Caco-2 (cell line): ENCODE measurements at regions not wholly inside any gene's neighbourhood (a gene's known extent, or its start where the extent isn't known, plus 50 kb on each side); places are given as distances from the start of the nearest gene placed in this dataset.

Source experiments
- BruUV-seq: library from RNA; stranded (reverse); fragments of 400-500 nt; replicated peaks from 2 replicates; lab custom pipeline; 2021; lab: Mats Ljungman, UMichigan
- CTCF ChIA-PET: fragments of 300-600 bp; sonication (Branson Sonifier 250); formaldehyde crosslinking; loops from one replicate; lab custom pipeline; 2022; ENCODE audit warnings: antibody characterized with exemption; lab: Charles Lee
- POLR2A ChIA-PET: fragments of 300-600 bp; sonication (Branson Sonifier 250); formaldehyde crosslinking; loops from one replicate; lab custom pipeline; 2022; ENCODE audit warnings: antibody characterized with exemption; lab: Charles Lee
- DNase-seq, 2 experiments: peaks; one replicate each; pipeline versions ENCODE4 v3.0.0 to v3.0.0-alpha.2; 2020 to 2022
- H3K27me3 ChIP-seq: replicated peaks from 2 replicates; pipeline ENCODE4 v1.6.0; 2011; ENCODE audit warnings: low read length; ENCODE audit not compliant: control insufficient read depth, insufficient read depth
- H3K36me3 ChIP-seq: 2 replicates; pipeline ENCODE4 v1.5.1; 2011; ENCODE audit warnings: low read length; ENCODE audit not compliant: control insufficient read depth, insufficient read depth
- H3K4me1 ChIP-seq: fragments of 250-450 bp; sonication (Bioruptor Pico); 2 replicates; pipeline ENCODE4 v1.5.1; 2020; ENCODE audit warnings: mild to moderate bottlenecking
- H3K4me3 ChIP-seq: 2 replicates; pipeline ENCODE4 v1.5.1; 2011; ENCODE audit warnings: low read depth, mild to moderate bottlenecking, control low read depth, low read length
- H3K9me3 ChIP-seq: fragments of 250-450 bp; sonication (Bioruptor Pico); 2 replicates; pipeline ENCODE4 v1.5.1; 2020; ENCODE audit warnings: mild to moderate bottlenecking, moderate library complexity
- H3K27ac Mint-ChIP-seq: one replicate; pipeline ENCODE4 v1.8.0; 2022; ENCODE audit warnings: mixed read lengths; ENCODE audit not compliant: unreplicated experiment
- H3K27me3 Mint-ChIP-seq: one replicate; pipeline ENCODE4 v1.8.0; 2022; ENCODE audit warnings: mixed read lengths; ENCODE audit not compliant: insufficient read depth, unreplicated experiment
- H3K36me3 Mint-ChIP-seq: one replicate; pipeline ENCODE4 v1.8.0; 2022; ENCODE audit warnings: mild to moderate bottlenecking, mixed read lengths; ENCODE audit not compliant: insufficient read depth, unreplicated experiment
- H3K4me1 Mint-ChIP-seq: one replicate; pipeline ENCODE4 v1.8.0; 2022; ENCODE audit warnings: low read depth, mixed read lengths; ENCODE audit not compliant: unreplicated experiment
- H3K4me3 Mint-ChIP-seq: one replicate; pipeline ENCODE4 v1.8.0; 2022; ENCODE audit warnings: mild to moderate bottlenecking, moderate library complexity, mixed read lengths; ENCODE audit not compliant: unreplicated experiment
- H3K9me3 Mint-ChIP-seq: one replicate; pipeline ENCODE4 v1.8.0; 2022; ENCODE audit warnings: mixed read lengths; ENCODE audit not compliant: unreplicated experiment
- intact Hi-C: fragments of 100-400 bp; cut with micrococcal nuclease; formaldehyde crosslinking; loops from one replicate; pipeline ENCODE4 v1.10.0; 2022; ENCODE audit not compliant: unreplicated experiment
- TF ChIP-seq, protein P1 (sequence below), 2 experiments: fragments of 200-600 bp in 1 of 2; IDR thresholded peaks; 1 replicate in 1 of 2; 2 replicates in 1 of 2; pipeline versions ENCODE4 v1.5.1 to v1.8.0; 2011 to 2022; ENCODE audit warnings: antibody characterized with exemption in 1 of 2, control low read depth in 1 of 2, inconsistent platforms in 1 of 2, low read depth in 1 of 2, low read length in 1 of 2, mild to moderate bottlenecking in 1 of 2, moderate library complexity in 1 of 2; ENCODE audit not compliant: insufficient read depth in 1 of 2, severe bottlenecking in 1 of 2, unreplicated experiment in 1 of 2

DNA sequence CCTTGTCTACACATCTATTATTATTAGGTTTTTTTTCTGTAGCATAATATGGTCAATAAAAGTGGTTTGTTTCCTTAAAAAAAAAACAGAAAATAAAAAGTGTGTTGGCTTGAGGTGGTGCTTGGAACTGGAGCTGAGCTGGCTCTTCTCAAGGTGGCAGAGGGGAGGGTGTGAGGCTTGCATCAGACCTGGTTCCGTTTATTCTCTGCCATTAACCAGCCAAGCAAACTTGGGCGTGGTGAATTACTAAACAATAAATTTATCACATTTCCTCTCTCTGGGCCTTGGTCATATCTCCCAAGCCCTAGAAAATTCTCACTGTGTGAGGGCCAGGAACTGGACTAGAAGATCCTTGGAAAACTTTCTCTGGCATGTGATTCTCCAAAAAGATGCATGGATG is 427.5 kb upstream of the MKI67 start:
- no peak overlapping the region for H3K4me3 Mint-ChIP-seq

DNA sequence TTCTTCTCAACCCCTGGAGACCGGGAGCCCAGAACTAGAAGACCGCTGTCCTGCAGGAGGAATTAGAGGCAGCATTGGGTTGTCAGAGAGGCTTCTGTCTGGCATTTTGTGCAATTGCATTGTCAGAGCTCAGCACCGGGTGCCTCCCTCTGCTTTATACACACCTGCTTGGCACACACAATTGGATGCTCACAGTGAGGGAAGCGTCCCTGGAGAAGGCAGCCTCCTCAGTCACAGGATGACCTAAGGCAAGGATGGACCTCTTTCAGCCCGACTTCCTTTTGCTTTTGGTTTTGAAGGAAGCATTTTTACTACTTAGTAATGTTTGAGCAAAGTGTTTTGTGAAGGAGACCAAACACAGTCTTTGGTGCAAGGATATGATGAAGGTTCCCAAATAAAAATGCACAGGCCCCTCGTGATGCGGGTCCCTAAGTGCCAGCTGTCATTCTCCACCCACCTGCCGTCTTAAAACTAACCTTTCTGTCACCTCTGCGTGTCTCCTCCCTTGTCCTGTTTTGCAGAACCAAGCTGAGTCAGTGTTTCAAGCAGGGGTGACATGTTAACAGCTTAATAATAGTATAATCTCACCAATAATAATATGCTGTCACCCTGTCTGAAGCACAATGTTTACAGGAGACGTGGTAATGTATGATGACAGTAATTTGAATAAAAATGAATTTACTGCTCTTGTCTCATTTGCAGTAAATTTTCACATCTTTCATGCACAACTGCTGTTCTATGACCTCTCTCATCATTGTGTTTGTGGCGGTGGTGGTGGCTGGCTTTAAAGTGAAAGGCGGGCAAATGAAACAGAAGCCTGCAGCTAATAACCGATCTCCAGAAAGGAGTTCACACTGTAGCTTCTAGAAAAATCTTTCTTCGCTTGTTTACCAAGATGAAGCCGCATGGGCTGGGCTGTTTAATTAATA is 430.2 kb upstream of the MKI67 start:
- H3K36me3 Mint-ChIP-seq = no peaks in the 10 kb centered on the region
- H3K27me3 Mint-ChIP-seq = peaks cover 29% of the 10 kb centered on the region
- ChIA-PET POLR2A (no interaction called here), CTCF (no interaction called here)
- intact Hi-C loops = no loop called here
- Histone ChIP-seq H3K9me3 (no peaks in the 10 kb centered on the region), H3K4me1 (no peaks in the 10 kb centered on the region), H3K36me3 (no peaks in the 10 kb centered on the region), H3K4me3 (no peak overlapping the region), H3K27me3 (no peaks in the 10 kb centered on the region)
- H3K4me3 Mint-ChIP-seq = no peak overlapping the region
- no TSS peak for BruUV-seq
- no peak overlapping the region for H3K27ac Mint-ChIP-seq
- no peak for DNase-seq
- H3K9me3 Mint-ChIP-seq = no peaks in the 10 kb centered on the region
- H3K4me1 Mint-ChIP-seq = no peaks in the 10 kb centered on the region
- TF ChIP-seq, protein P1, sequence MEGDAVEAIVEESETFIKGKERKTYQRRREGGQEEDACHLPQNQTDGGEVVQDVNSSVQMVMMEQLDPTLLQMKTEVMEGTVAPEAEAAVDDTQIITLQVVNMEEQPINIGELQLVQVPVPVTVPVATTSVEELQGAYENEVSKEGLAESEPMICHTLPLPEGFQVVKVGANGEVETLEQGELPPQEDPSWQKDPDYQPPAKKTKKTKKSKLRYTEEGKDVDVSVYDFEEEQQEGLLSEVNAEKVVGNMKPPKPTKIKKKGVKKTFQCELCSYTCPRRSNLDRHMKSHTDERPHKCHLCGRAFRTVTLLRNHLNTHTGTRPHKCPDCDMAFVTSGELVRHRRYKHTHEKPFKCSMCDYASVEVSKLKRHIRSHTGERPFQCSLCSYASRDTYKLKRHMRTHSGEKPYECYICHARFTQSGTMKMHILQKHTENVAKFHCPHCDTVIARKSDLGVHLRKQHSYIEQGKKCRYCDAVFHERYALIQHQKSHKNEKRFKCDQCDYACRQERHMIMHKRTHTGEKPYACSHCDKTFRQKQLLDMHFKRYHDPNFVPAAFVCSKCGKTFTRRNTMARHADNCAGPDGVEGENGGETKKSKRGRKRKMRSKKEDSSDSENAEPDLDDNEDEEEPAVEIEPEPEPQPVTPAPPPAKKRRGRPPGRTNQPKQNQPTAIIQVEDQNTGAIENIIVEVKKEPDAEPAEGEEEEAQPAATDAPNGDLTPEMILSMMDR (IDR thresholded peaks at IDR 0.05; ENCODE audit: insufficient read depth in 1 of 2, low read depth in 1 of 2, low read length in 1 of 2, severe bottlenecking in 1 of 2, unreplicated experiment in 1 of 2) = no peak

More for the DNA sequence above, 427.5 kb upstream of the MKI67 start:
- no peaks in the 10 kb centered on the region for H3K4me1 ChIP-seq
- BruUV-seq = no TSS peak
- Mint-ChIP-seq H3K9me3 (no peaks in the 10 kb centered on the region), H3K36me3 (no peaks in the 10 kb centered on the region), H3K27me3 (peaks cover 28% of the 10 kb centered on the region), H3K4me1 (no peaks in the 10 kb centered on the region), H3K27ac (no peak overlapping the region)
- H3K36me3 ChIP-seq = no peaks in the 10 kb centered on the region
- DNase-seq = no peak
- H3K4me3 ChIP-seq = no peak overlapping the region
- TF ChIP-seq, protein P1 (IDR thresholded peaks at IDR 0.05; ENCODE audit: insufficient read depth in 1 of 2, low read depth in 1 of 2, low read length in 1 of 2, severe bottlenecking in 1 of 2, unreplicated experiment in 1 of 2) = no peak
- ChIA-PET CTCF (no interaction called here), POLR2A (no interaction called here)
- H3K27me3 ChIP-seq = no peaks in the 10 kb centered on the region
- intact Hi-C loops = no loop called here
- no peaks in the 10 kb centered on the region for H3K9me3 ChIP-seq

DNA sequence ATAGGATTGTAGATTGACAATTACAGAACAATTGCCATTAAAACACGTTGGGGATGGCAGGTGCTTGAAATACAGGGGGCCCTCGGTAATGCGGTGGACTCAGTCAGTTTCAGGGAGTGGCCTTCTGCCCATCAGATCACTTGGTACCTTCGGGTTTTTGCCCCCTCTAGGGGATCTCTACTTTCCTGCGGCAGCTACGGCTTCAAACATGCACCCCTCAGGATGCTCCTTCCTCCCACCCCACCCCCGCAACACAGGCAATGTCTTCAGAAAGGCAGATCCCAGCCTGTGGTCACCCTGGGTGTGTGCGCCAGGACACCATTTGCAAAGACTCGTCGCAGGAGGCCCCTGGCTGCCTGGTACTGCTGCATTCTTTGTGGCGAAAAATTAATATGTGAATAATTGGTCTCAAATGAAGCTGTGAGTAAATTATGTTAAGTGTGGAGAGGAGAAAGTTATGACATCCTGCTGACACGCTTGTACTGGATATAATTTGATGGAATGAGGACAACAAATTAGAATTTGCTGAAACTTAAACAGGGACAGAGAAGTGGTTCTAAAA is 431.0 kb upstream of the MKI67 start:
- H3K9me3 ChIP-seq = no peaks in the 10 kb centered on the region
- H3K27ac Mint-ChIP-seq = no peak overlapping the region
- no peaks in the 10 kb centered on the region for H3K4me1 ChIP-seq
- intact Hi-C loops = no loop called here
- BruUV-seq = no TSS peak
- no peak overlapping the region for H3K4me3 ChIP-seq
- TF ChIP-seq, protein P1 (IDR thresholded peaks at IDR 0.05; ENCODE audit: insufficient read depth in 1 of 2, low read depth in 1 of 2, low read length in 1 of 2, severe bottlenecking in 1 of 2, unreplicated experiment in 1 of 2) = no peak
- peaks cover 34% of the 10 kb centered on the region for H3K27me3 Mint-ChIP-seq
- H3K9me3 Mint-ChIP-seq = peaks cover 5% of the 10 kb centered on the region
- no peaks in the 10 kb centered on the region for H3K36me3 ChIP-seq
- ChIA-PET CTCF (no interaction called here), POLR2A (no interaction called here)
- no peaks in the 10 kb centered on the region for H3K36me3 Mint-ChIP-seq
- H3K27me3 ChIP-seq = no peaks in the 10 kb centered on the region
- no peak overlapping the region for H3K4me3 Mint-ChIP-seq
- DNase-seq = no peak
- H3K4me1 Mint-ChIP-seq = no peaks in the 10 kb centered on the region
